Progenitor cell of endocrine pancreas (in vitro differentiated cells): ENCODE measurements at regions not wholly inside any gene's neighbourhood (a gene's known extent, or its start where the extent isn't known, plus 50 kb on each side); places are given as distances from the start of the nearest gene placed in this dataset.
A peak's percentile ranks its signal among the peaks of the same experiment; 100 is the strongest.

Experiments
- DNase-seq: peaks from one replicate; pipeline ENCODE4 v3.0.0; 2021; ENCODE audit warnings: low spot score; ENCODE audit not compliant: unreplicated experiment
- H3K27ac Mint-ChIP-seq: 2 replicates; pipeline ENCODE4 v1.8.0; 2021; ENCODE audit warnings: mild to moderate bottlenecking, moderate library complexity, mixed read lengths
- H3K27me3 Mint-ChIP-seq: 2 replicates; pipeline ENCODE4 v1.8.0; 2021; ENCODE audit warnings: mixed read lengths
- H3K36me3 Mint-ChIP-seq: 2 replicates; pipeline ENCODE4 v1.8.0; 2022; ENCODE audit warnings: mixed read lengths; ENCODE audit not compliant: insufficient read depth
- H3K4me1 Mint-ChIP-seq: 2 replicates; pipeline ENCODE4 v1.8.0; 2021; ENCODE audit warnings: low read depth, mixed read lengths
- H3K4me3 Mint-ChIP-seq: 2 replicates; pipeline ENCODE4 v1.8.0; 2021; ENCODE audit warnings: low read depth, mild to moderate bottlenecking, moderate library complexity, mixed read lengths
- H3K9me3 Mint-ChIP-seq: 2 replicates; pipeline ENCODE4 v1.8.0; 2021; ENCODE audit warnings: low read depth, mixed read lengths
- CTCF ChIP-seq: fragments of 200-600 bp; sonication (generic); IDR thresholded peaks from one replicate; pipeline ENCODE4 v1.5.0; 2021; ENCODE audit warnings: antibody characterized with exemption, mild to moderate bottlenecking; ENCODE audit not compliant: unreplicated experiment

- peaks cover 11% of the 10 kb centered on the region for H3K4me1 Mint-ChIP-seq
- H3K27me3 Mint-ChIP-seq: no peaks in the 10 kb centered on the region
- DNase-seq: no peak
- H3K36me3 Mint-ChIP-seq: no peaks in the 10 kb centered on the region
- no peak overlapping the region for H3K4me3 Mint-ChIP-seq
- H3K27ac Mint-ChIP-seq: no peak overlapping the region
- TF ChIP-seq CTCF: no peak
- H3K9me3 Mint-ChIP-seq: peaks cover 6% of the 10 kb centered on the region
These were observed 326.6 kb downstream of the ARL4A start for GRCh38 chr7:13014011-13014410.

- Mint-ChIP-seq H3K4me1 (peaks cover 11% of the 10 kb centered on the region), H3K27me3 (no peaks in the 10 kb centered on the region), H3K4me3 (no peak overlapping the region), H3K27ac (no peak overlapping the region), H3K9me3 (peaks cover 6% of the 10 kb centered on the region), H3K36me3 (no peaks in the 10 kb centered on the region)
- no peak for TF ChIP-seq CTCF
- no peak for DNase-seq
These were observed 328.7 kb downstream of the ARL4A start for GRCh38 chr7:13016036-13016581.

- Mint-ChIP-seq H3K4me3 (no peak overlapping the region), H3K36me3 (no peaks in the 10 kb centered on the region), H3K9me3 (peaks cover 3% of the 10 kb centered on the region), H3K27me3 (no peaks in the 10 kb centered on the region), H3K27ac (no peak overlapping the region), H3K4me1 (peaks cover 18% of the 10 kb centered on the region)
- no peak for TF ChIP-seq CTCF
- DNase-seq: no peak
These were observed 329.3 kb downstream of the ARL4A start for GRCh38 chr7:13016592-13017332.

GRCh38 chr7:13017333-13017857 lies 330.0 kb downstream of the ARL4A start:
- Mint-ChIP-seq H3K4me3 (no peak overlapping the region), H3K36me3 (no peaks in the 10 kb centered on the region), H3K27ac (peak overlapping the region; percentile 37), H3K9me3 (peaks cover 3% of the 10 kb centered on the region), H3K4me1 (peaks cover 23% of the 10 kb centered on the region), H3K27me3 (no peaks in the 10 kb centered on the region)
- TF ChIP-seq CTCF: no peak
- DNase-seq: no peak

- H3K4me1 Mint-ChIP-seq: peaks cover 24% of the 10 kb centered on the region
- TF ChIP-seq CTCF: no peak
- no peak overlapping the region for H3K4me3 Mint-ChIP-seq
- DNase-seq: no peak
- no peaks in the 10 kb centered on the region for H3K36me3 Mint-ChIP-seq
- H3K27me3 Mint-ChIP-seq: no peaks in the 10 kb centered on the region
- peaks cover 3% of the 10 kb centered on the region for H3K9me3 Mint-ChIP-seq
- H3K27ac Mint-ChIP-seq: peak overlapping the region; percentile 53
These were observed 330.4 kb downstream of the ARL4A start for GRCh38 chr7:13017881-13018280.
